ENCODE measurements at regions not wholly inside any gene's neighbourhood (a gene's known extent, or its start where the extent isn't known, plus 50 kb on each side); places are given as distances from the start of the nearest gene placed in this dataset.
"Not testable (repeated sequence)": the region's sequence is repeated elsewhere in the genome, so short reads cannot be mapped to it uniquely, and the experiment has no call there.

- DNase-seq, result not testable (repeated sequence)
Observed at GRCh38 chr5:7310656-7311055, 85.3 kb upstream of the ADCY2 start.

- DNase-seq, result no peak
Observed at GRCh38 chr5:7315118-7315517, 80.8 kb upstream of the ADCY2 start.

GRCh38 chr5:7317751-7318150 is 78.2 kb upstream of the ADCY2 start:
- DNase-seq, result no peak

GRCh38 chr5:7320701-7321301 is 75.1 kb upstream of the ADCY2 start:
- no peak for DNase-seq

GRCh38 chr5:7321724-7322123 is 74.2 kb upstream of the ADCY2 start:
- DNase-seq, result no peak

- DNase-seq, result no peak
Observed at GRCh38 chr5:7324919-7325318, 71.0 kb upstream of the ADCY2 start.

- no peak for DNase-seq
Observed at GRCh38 chr5:7325975-7326913, 69.7 kb upstream of the ADCY2 start.

- no peak for DNase-seq
Observed at GRCh38 chr5:7329141-7329540, 66.8 kb upstream of the ADCY2 start.

GRCh38 chr5:7329712-7330111 is 66.2 kb upstream of the ADCY2 start:
- DNase-seq, result no peak

GRCh38 chr5:7330256-7330655 is 65.7 kb upstream of the ADCY2 start:
- no peak for DNase-seq

GRCh38 chr5:7331131-7331530 is 64.8 kb upstream of the ADCY2 start:
- no peak for DNase-seq

Data from MV-4-11 (cell line).